ENCODE measurements at regions not wholly inside any gene's neighbourhood (a gene's known extent, or its start where the extent isn't known, plus 50 kb on each side); places are given as distances from the start of the nearest gene placed in this dataset.

- TF ChIP-seq RAD21 (IDR thresholded peaks at IDR 0.05), result peak in 1 of 2 donors; percentile 9
- TF ChIP-seq CTCF (IDR thresholded peaks at IDR 0.05; ENCODE audit: low read depth, low read length, missing input control), result no peak
Observed at GRCh38 chr3:178084938-178085816, 451.1 kb upstream of the KCNMB2 start.
